Activated CD8-positive, alpha-beta T cell treated with anti-CD3 and anti-CD28 coated beads for 36 hours (primary cell): ENCODE measurements at regions not wholly inside any gene's neighbourhood (a gene's known extent, or its start where the extent isn't known, plus 50 kb on each side); places are given as distances from the start of the nearest gene placed in this dataset.

Source experiments
- ATAC-seq: fragments of 200-7000 bp; cut with Tn5 transposase; one replicate; pipeline ENCODE4 v1.10.0; 2021; ENCODE audit warnings: mild to moderate bottlenecking, moderate library complexity
- CTCF ChIA-PET: fragments of 350-600 bp; sonication (Branson Sonifier 250); formaldehyde crosslinking; loops from one replicate; lab custom pipeline; 2021; ENCODE audit warnings: antibody characterized with exemption; lab: Charles Lee
- POLR2A ChIA-PET: fragments of 350-600 bp; sonication (Branson Sonifier 250); formaldehyde crosslinking; loops from one replicate; lab custom pipeline; 2021; ENCODE audit warnings: antibody characterized with exemption; lab: Charles Lee
- DNase-seq: peaks from one replicate; pipeline ENCODE4 v3.0.0-alpha.2; 2020
- H3K27ac Mint-ChIP-seq: one replicate; pipeline ENCODE4 v1.8.0; 2021; ENCODE audit warnings: mild to moderate bottlenecking, mixed read lengths
- H3K27me3 Mint-ChIP-seq: one replicate; pipeline ENCODE4 v1.8.0; 2021; ENCODE audit warnings: mixed read lengths
- H3K36me3 Mint-ChIP-seq: one replicate; pipeline ENCODE4 v1.8.0; 2021; ENCODE audit warnings: low read depth, mixed read lengths
- H3K4me1 Mint-ChIP-seq: one replicate; pipeline ENCODE4 v1.8.0; 2021; ENCODE audit warnings: low read depth, mixed read lengths
- H3K4me3 Mint-ChIP-seq: one replicate; pipeline ENCODE4 v1.8.0; 2021; ENCODE audit warnings: mild to moderate bottlenecking, moderate library complexity, mixed read lengths
- H3K9me3 Mint-ChIP-seq: one replicate; pipeline ENCODE4 v1.8.0; 2021; ENCODE audit warnings: mixed read lengths
- CTCF ChIP-seq: fragments of 200-600 bp; IDR thresholded peaks from one replicate; pipeline ENCODE4 v1.8.0; 2022; ENCODE audit warnings: antibody characterized with exemption, mild to moderate bottlenecking
- intact Hi-C: fragments of 100-400 bp; cut with micrococcal nuclease; formaldehyde crosslinking; loops from one replicate; pipeline ENCODE4 v1.10.0; 2022

GRCh38 chr6:113756290-113756665 is 100.9 kb upstream of the MARCKS start:
- ChIA-PET POLR2A (no interaction called here), CTCF (no interaction called here)
- no peak for ATAC-seq
- H3K9me3 Mint-ChIP-seq: no peaks in the 10 kb centered on the region
- intact Hi-C loops: no loop called here
- no peak for DNase-seq
- H3K36me3 Mint-ChIP-seq: no peaks in the 10 kb centered on the region
- TF ChIP-seq CTCF: no peak
- no peak overlapping the region for H3K4me3 Mint-ChIP-seq
- H3K27ac Mint-ChIP-seq: no peak overlapping the region
- peaks cover 2% of the 10 kb centered on the region for H3K27me3 Mint-ChIP-seq
- no peaks in the 10 kb centered on the region for H3K4me1 Mint-ChIP-seq

- intact Hi-C loops: no loop called here
- no peak for ATAC-seq
Observed at GRCh38 chr6:113758214-113758613, 98.9 kb upstream of the MARCKS start.

GRCh38 chr6:113758826-113759574 is 98.1 kb upstream of the MARCKS start:
- H3K27me3 Mint-ChIP-seq: peaks cover 2% of the 10 kb centered on the region
- DNase-seq: no peak
- no peak for TF ChIP-seq CTCF
- intact Hi-C loops: no loop called here
- ChIA-PET POLR2A (no interaction called here), CTCF (no interaction called here)
- no peaks in the 10 kb centered on the region for H3K36me3 Mint-ChIP-seq
- H3K9me3 Mint-ChIP-seq: no peaks in the 10 kb centered on the region
- H3K4me1 Mint-ChIP-seq: peaks cover 5% of the 10 kb centered on the region
- H3K27ac Mint-ChIP-seq: no peak overlapping the region
- no peak overlapping the region for H3K4me3 Mint-ChIP-seq
- no peak for ATAC-seq

More at GRCh38 chr6:113758214-113758613, 98.9 kb upstream of the MARCKS start:
- Mint-ChIP-seq H3K9me3 (no peaks in the 10 kb centered on the region), H3K4me3 (no peak overlapping the region), H3K27ac (no peak overlapping the region), H3K36me3 (no peaks in the 10 kb centered on the region), H3K27me3 (peaks cover 2% of the 10 kb centered on the region), H3K4me1 (no peaks in the 10 kb centered on the region)
- no peak for TF ChIP-seq CTCF
- ChIA-PET CTCF (no interaction called here), POLR2A (no interaction called here)
- DNase-seq: no peak

- Mint-ChIP-seq H3K9me3 (no peaks in the 10 kb centered on the region), H3K27ac (no peak overlapping the region), H3K36me3 (no peaks in the 10 kb centered on the region), H3K4me1 (peaks cover 5% of the 10 kb centered on the region), H3K27me3 (peaks cover under 1% of the 10 kb centered on the region), H3K4me3 (no peak overlapping the region)
- ATAC-seq (no peak), DNase-seq (no peak)
- no peak for TF ChIP-seq CTCF
- ChIA-PET POLR2A (no interaction called here), CTCF (no interaction called here)
- intact Hi-C loops: no loop called here
Observed at GRCh38 chr6:113762641-113763040, 94.5 kb upstream of the MARCKS start.

GRCh38 chr6:113763311-113763766 is 93.8 kb upstream of the MARCKS start:
- Mint-ChIP-seq H3K27ac (no peak overlapping the region), H3K4me3 (no peak overlapping the region), H3K4me1 (peaks cover 5% of the 10 kb centered on the region), H3K36me3 (no peaks in the 10 kb centered on the region), H3K27me3 (no peaks in the 10 kb centered on the region), H3K9me3 (no peaks in the 10 kb centered on the region)
- TF ChIP-seq CTCF: no peak
- CTCF ChIA-PET: no interaction called here
- ATAC-seq (no peak), DNase-seq (no peak)
- intact Hi-C loops: no loop called here
- POLR2A ChIA-PET: no interaction called here
